ENCODE measurements at regions not wholly inside any gene's neighbourhood (a gene's known extent, or its start where the extent isn't known, plus 50 kb on each side); places are given as distances from the start of the nearest gene placed in this dataset.
"Not testable (repeated sequence)": the region's sequence is repeated elsewhere in the genome, so short reads cannot be mapped to it uniquely, and the experiment has no call there.

DNA sequence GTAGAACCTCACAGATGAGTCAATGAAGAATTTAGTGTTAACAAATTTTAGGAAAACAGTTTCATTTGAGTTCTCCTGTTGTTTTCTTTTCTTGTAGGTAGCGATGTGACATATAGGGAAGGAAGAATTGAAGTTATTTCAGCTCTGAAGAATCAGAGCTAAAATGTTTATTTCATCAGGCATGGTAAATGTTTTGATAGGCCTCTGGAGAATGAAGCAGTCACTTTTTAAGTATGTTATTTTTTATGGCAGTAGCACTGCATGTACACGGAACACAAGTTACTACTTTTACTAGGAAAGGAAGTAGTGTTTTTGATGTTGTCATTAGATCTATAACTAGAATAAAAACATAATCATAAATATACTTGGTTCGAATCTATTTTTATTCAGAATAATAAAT is 1357.3 kb upstream of the CITED2 start:
- TF ChIP-seq ZFX (IDR thresholded peaks at IDR 0.05; ENCODE audit: borderline replicate concordance) (no peak), CTCF (IDR thresholded peaks at IDR 0.05) (no peak)
- no peak overlapping the region for H3K27ac ChIP-seq

- no peak overlapping the region for H3K27ac ChIP-seq
- TF ChIP-seq CTCF (IDR thresholded peaks at IDR 0.05): no peak
These were observed 1355.1 kb upstream of the CITED2 start for GRCh38 chr6:140729521-140729920.

- no peak overlapping the region for H3K27ac ChIP-seq
- TF ChIP-seq ZFX (IDR thresholded peaks at IDR 0.05; ENCODE audit: borderline replicate concordance) (no peak), CTCF (IDR thresholded peaks at IDR 0.05) (no peak)
These were observed 1343.6 kb upstream of the CITED2 start for GRCh38 chr6:140718021-140718420.

- no peak for TF ChIP-seq CTCF (IDR thresholded peaks at IDR 0.05)
- TF ChIP-seq ZFX (IDR thresholded peaks at IDR 0.05; ENCODE audit: borderline replicate concordance): no peak
- no peak overlapping the region for H3K27ac ChIP-seq
These were observed 1339.0 kb upstream of the CITED2 start for GRCh38 chr6:140713495-140713894.

DNA sequence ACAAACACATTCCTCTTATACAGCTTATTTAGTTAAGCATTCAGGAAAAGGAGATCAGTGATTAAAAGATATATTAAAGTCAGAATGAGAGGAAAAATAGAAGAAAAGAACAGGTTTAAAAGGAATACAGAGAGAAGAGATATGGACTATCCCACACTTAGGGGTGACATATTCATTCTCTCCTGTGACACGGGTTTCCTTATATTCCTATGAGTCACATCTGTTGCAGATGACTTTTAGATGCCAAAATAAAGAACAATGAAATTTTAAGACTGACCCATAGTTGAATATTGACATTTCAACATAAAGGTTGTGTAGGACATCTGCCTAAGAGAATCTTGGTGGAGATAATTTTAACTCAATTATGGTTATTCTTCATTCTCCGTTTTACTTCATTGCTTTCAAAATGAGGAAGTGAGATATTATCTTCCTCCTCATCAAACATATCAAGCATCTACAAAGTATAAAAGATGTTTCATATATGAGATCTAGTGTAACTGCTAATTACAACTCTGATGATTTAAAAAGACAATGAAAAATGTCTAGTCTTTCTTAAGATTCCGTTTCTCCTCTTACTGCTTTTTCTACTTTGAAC is 1336.7 kb upstream of the CITED2 start:
- H3K27ac ChIP-seq: no peak overlapping the region
- TF ChIP-seq CTCF (IDR thresholded peaks at IDR 0.05): no peak
- no peak for TF ChIP-seq ZFX (IDR thresholded peaks at IDR 0.05; ENCODE audit: borderline replicate concordance)

- H3K27ac ChIP-seq: no peak overlapping the region
- no peak for TF ChIP-seq ZFX (IDR thresholded peaks at IDR 0.05; ENCODE audit: borderline replicate concordance)
- no peak for TF ChIP-seq CTCF (IDR thresholded peaks at IDR 0.05)
These were observed 1334.0 kb upstream of the CITED2 start for GRCh38 chr6:140708441-140708840.

GRCh38 chr6:140704008-140704407 is 1329.6 kb upstream of the CITED2 start:
- not testable (repeated sequence) for H3K27ac ChIP-seq

DNA sequence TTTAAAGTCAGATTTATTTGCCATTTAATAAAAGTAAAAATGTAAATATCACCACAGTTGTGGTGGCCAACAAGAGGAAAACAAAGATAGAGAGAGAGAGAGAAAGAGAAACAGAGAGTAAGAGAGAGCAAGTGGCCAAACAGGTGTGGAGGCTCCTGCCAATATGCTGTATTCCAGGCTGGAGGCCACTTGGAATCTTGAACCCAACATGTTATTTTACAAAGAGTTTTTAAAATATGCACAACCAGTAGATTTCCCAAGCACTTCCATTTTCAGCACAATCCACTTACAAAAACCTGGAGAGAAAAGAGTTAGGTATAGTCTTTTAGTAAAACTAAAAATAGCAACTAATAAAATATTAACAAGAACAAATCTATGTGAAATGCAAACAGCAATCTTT is 1323.1 kb upstream of the CITED2 start:
- peak overlapping the region; percentile 70 for H3K27ac ChIP-seq
- TF ChIP-seq ZFX (IDR thresholded peaks at IDR 0.05; ENCODE audit: borderline replicate concordance) (no peak), CTCF (IDR thresholded peaks at IDR 0.05) (no peak)
